ENCODE measurements at regions not wholly inside any gene's neighbourhood (a gene's known extent, or its start where the extent isn't known, plus 50 kb on each side); places are given as distances from the start of the nearest gene placed in this dataset.

GRCh38 chr15:93271871-93272270, 182.9 kb upstream of the RGMA start:
- Histone ChIP-seq H3K56ac (ENCODE audit: low read length) (no peak overlapping the region), H3K4me3 (ENCODE audit: low read length) (no peak overlapping the region), H4K5ac (ENCODE audit: low read length) (no peak overlapping the region), H3K79me2 (ENCODE audit: control insufficient read depth, insufficient read depth, low read length) (no peaks in the 10 kb centered on the region), H2BK5ac (ENCODE audit: low read length) (no peak overlapping the region), H2AK5ac (ENCODE audit: low read length) (no peak overlapping the region), H3K79me1 (ENCODE audit: low read length) (no peaks in the 10 kb centered on the region), H2BK120ac (ENCODE audit: low read depth, low read length) (no peak overlapping the region), H3K4me2 (ENCODE audit: low read length) (no peak overlapping the region), H3K27ac (ENCODE audit: low read depth, low read length) (no peak overlapping the region), H3K23ac (ENCODE audit: low read length) (no peak overlapping the region), H3K4me1 (ENCODE audit: control insufficient read depth, low read depth, low read length) (no peaks in the 10 kb centered on the region), H2BK15ac (replicated peaks; ENCODE audit: low read depth) (no peak overlapping the region), H3K36me3 (ENCODE audit: control insufficient read depth, insufficient read depth, low read length) (no peaks in the 10 kb centered on the region), H3K9ac (ENCODE audit: low read length) (no peak overlapping the region), H3K18ac (ENCODE audit: low read length) (no peak overlapping the region), H3K27me3 (ENCODE audit: insufficient read depth, low read length, poor library complexity) (no peaks in the 10 kb centered on the region), H4K8ac (ENCODE audit: low read depth, low read length) (no peak overlapping the region), H3K4ac (ENCODE audit: low read depth, low read length) (no peak overlapping the region)
- WGBS (ENCODE audit: extremely low coverage, insufficient coverage, low lambda C conversion rate) = no CpG with 5 or more reads among the region's 7 CpGs
- no peak for DNase-seq

GRCh38 chr15:93270937-93271467, 182.0 kb upstream of the RGMA start:
- no CpG with 5 or more reads among the region's 8 CpGs for WGBS (ENCODE audit: extremely low coverage, insufficient coverage, low lambda C conversion rate)
- Histone ChIP-seq H4K8ac (ENCODE audit: low read depth, low read length) (no peak overlapping the region), H2BK15ac (replicated peaks; ENCODE audit: low read depth) (no peak overlapping the region), H2AK5ac (ENCODE audit: low read length) (no peak overlapping the region), H3K4me3 (ENCODE audit: low read length) (no peak overlapping the region), H3K4me1 (ENCODE audit: control insufficient read depth, low read depth, low read length) (no peaks in the 10 kb centered on the region), H3K27ac (ENCODE audit: low read depth, low read length) (no peak overlapping the region), H4K5ac (ENCODE audit: low read length) (no peak overlapping the region), H2BK120ac (ENCODE audit: low read depth, low read length) (no peak overlapping the region), H3K23ac (ENCODE audit: low read length) (no peak overlapping the region), H3K56ac (ENCODE audit: low read length) (no peak overlapping the region), H3K18ac (ENCODE audit: low read length) (no peak overlapping the region), H3K4ac (ENCODE audit: low read depth, low read length) (no peak overlapping the region), H3K79me2 (ENCODE audit: control insufficient read depth, insufficient read depth, low read length) (no peaks in the 10 kb centered on the region), H3K9ac (ENCODE audit: low read length) (no peak overlapping the region), H2BK5ac (ENCODE audit: low read length) (no peak overlapping the region), H3K36me3 (ENCODE audit: control insufficient read depth, insufficient read depth, low read length) (no peaks in the 10 kb centered on the region), H3K4me2 (ENCODE audit: low read length) (no peak overlapping the region), H3K27me3 (ENCODE audit: insufficient read depth, low read length, poor library complexity) (no peaks in the 10 kb centered on the region), H3K79me1 (ENCODE audit: low read length) (no peaks in the 10 kb centered on the region)
- no peak for DNase-seq

- no peaks in the 10 kb centered on the region for H3K79me1 ChIP-seq (ENCODE audit: low read length)
- H3K9ac ChIP-seq (ENCODE audit: low read length) = no peak overlapping the region
- no peak overlapping the region for H3K23ac ChIP-seq (ENCODE audit: low read length)
- no peak overlapping the region for H4K5ac ChIP-seq (ENCODE audit: low read length)
- H2AK5ac ChIP-seq (ENCODE audit: low read length) = no peak overlapping the region
- H3K79me2 ChIP-seq (ENCODE audit: control insufficient read depth, insufficient read depth, low read length) = no peaks in the 10 kb centered on the region
- no peak overlapping the region for H3K18ac ChIP-seq (ENCODE audit: low read length)
- H2BK5ac ChIP-seq (ENCODE audit: low read length) = no peak overlapping the region
- H3K27ac ChIP-seq (ENCODE audit: low read depth, low read length) = no peak overlapping the region
- no peak overlapping the region for H2BK120ac ChIP-seq (ENCODE audit: low read depth, low read length)
- no peak overlapping the region for H3K4me2 ChIP-seq (ENCODE audit: low read length)
- H3K4ac ChIP-seq (ENCODE audit: low read depth, low read length) = no peak overlapping the region
- no peaks in the 10 kb centered on the region for H3K36me3 ChIP-seq (ENCODE audit: control insufficient read depth, insufficient read depth, low read length)
- H3K27me3 ChIP-seq (ENCODE audit: insufficient read depth, low read length, poor library complexity) = no peaks in the 10 kb centered on the region
- no peak overlapping the region for H3K56ac ChIP-seq (ENCODE audit: low read length)
- no peak overlapping the region for H4K8ac ChIP-seq (ENCODE audit: low read depth, low read length)
- H3K4me1 ChIP-seq (ENCODE audit: control insufficient read depth, low read depth, low read length) = no peaks in the 10 kb centered on the region
- DNase-seq = no peak
- H3K4me3 ChIP-seq (ENCODE audit: low read length) = no peak overlapping the region
- H2BK15ac ChIP-seq (replicated peaks; ENCODE audit: low read depth) = no peak overlapping the region
- WGBS (ENCODE audit: extremely low coverage, insufficient coverage, low lambda C conversion rate) = no CpG with 5 or more reads among the region's 4 CpGs
These were observed 179.1 kb upstream of the RGMA start for GRCh38 chr15:93268066-93268465.

- Histone ChIP-seq H3K4me1 (ENCODE audit: control insufficient read depth, low read depth, low read length) (no peaks in the 10 kb centered on the region), H2AK5ac (ENCODE audit: low read length) (no peak overlapping the region), H3K4me2 (ENCODE audit: low read length) (no peak overlapping the region), H3K18ac (ENCODE audit: low read length) (no peak overlapping the region), H4K8ac (ENCODE audit: low read depth, low read length) (no peak overlapping the region), H3K4me3 (ENCODE audit: low read length) (no peak overlapping the region), H3K23ac (ENCODE audit: low read length) (no peak overlapping the region), H4K5ac (ENCODE audit: low read length) (no peak overlapping the region), H3K79me1 (ENCODE audit: low read length) (no peaks in the 10 kb centered on the region), H3K27ac (ENCODE audit: low read depth, low read length) (no peak overlapping the region), H3K79me2 (ENCODE audit: control insufficient read depth, insufficient read depth, low read length) (no peaks in the 10 kb centered on the region), H2BK5ac (ENCODE audit: low read length) (no peak overlapping the region), H2BK15ac (replicated peaks; ENCODE audit: low read depth) (no peak overlapping the region), H3K4ac (ENCODE audit: low read depth, low read length) (no peak overlapping the region), H3K9ac (ENCODE audit: low read length) (no peak overlapping the region), H2BK120ac (ENCODE audit: low read depth, low read length) (no peak overlapping the region), H3K36me3 (ENCODE audit: control insufficient read depth, insufficient read depth, low read length) (no peaks in the 10 kb centered on the region), H3K56ac (ENCODE audit: low read length) (no peak overlapping the region), H3K27me3 (ENCODE audit: insufficient read depth, low read length, poor library complexity) (no peaks in the 10 kb centered on the region)
- WGBS (ENCODE audit: extremely low coverage, insufficient coverage, low lambda C conversion rate) = no CpG with 5 or more reads among the region's 15 CpGs
- no peak for DNase-seq
These were observed 177.3 kb upstream of the RGMA start for GRCh38 chr15:93266291-93266690.

- Histone ChIP-seq H3K18ac (ENCODE audit: low read length) (no peak overlapping the region), H3K23ac (ENCODE audit: low read length) (no peak overlapping the region), H2BK5ac (ENCODE audit: low read length) (no peak overlapping the region), H4K5ac (ENCODE audit: low read length) (no peak overlapping the region), H3K4me3 (ENCODE audit: low read length) (no peak overlapping the region), H3K79me2 (ENCODE audit: control insufficient read depth, insufficient read depth, low read length) (no peaks in the 10 kb centered on the region), H3K4me2 (ENCODE audit: low read length) (no peak overlapping the region), H3K27ac (ENCODE audit: low read depth, low read length) (no peak overlapping the region), H3K4ac (ENCODE audit: low read depth, low read length) (no peak overlapping the region), H2BK120ac (ENCODE audit: low read depth, low read length) (no peak overlapping the region), H2BK15ac (replicated peaks; ENCODE audit: low read depth) (no peak overlapping the region), H3K79me1 (ENCODE audit: low read length) (no peaks in the 10 kb centered on the region), H2AK5ac (ENCODE audit: low read length) (no peak overlapping the region), H3K4me1 (ENCODE audit: control insufficient read depth, low read depth, low read length) (no peaks in the 10 kb centered on the region), H3K27me3 (ENCODE audit: insufficient read depth, low read length, poor library complexity) (no peaks in the 10 kb centered on the region), H4K8ac (ENCODE audit: low read depth, low read length) (no peak overlapping the region), H3K36me3 (ENCODE audit: control insufficient read depth, insufficient read depth, low read length) (no peaks in the 10 kb centered on the region), H3K56ac (ENCODE audit: low read length) (no peak overlapping the region), H3K9ac (ENCODE audit: low read length) (no peak overlapping the region)
- DNase-seq = peak; percentile 16
- WGBS (ENCODE audit: extremely low coverage, insufficient coverage, low lambda C conversion rate) = no CpG with 5 or more reads among the region's 7 CpGs
These were observed 176.1 kb upstream of the RGMA start for GRCh38 chr15:93265111-93265556.

- Histone ChIP-seq H3K4ac (ENCODE audit: low read depth, low read length) (no peak overlapping the region), H3K27me3 (ENCODE audit: insufficient read depth, low read length, poor library complexity) (no peaks in the 10 kb centered on the region), H4K8ac (ENCODE audit: low read depth, low read length) (no peak overlapping the region), H3K9ac (ENCODE audit: low read length) (no peak overlapping the region), H3K23ac (ENCODE audit: low read length) (no peak overlapping the region), H3K4me1 (ENCODE audit: control insufficient read depth, low read depth, low read length) (no peaks in the 10 kb centered on the region), H3K36me3 (ENCODE audit: control insufficient read depth, insufficient read depth, low read length) (no peaks in the 10 kb centered on the region), H3K4me2 (ENCODE audit: low read length) (no peak overlapping the region), H3K4me3 (ENCODE audit: low read length) (no peak overlapping the region), H3K79me1 (ENCODE audit: low read length) (no peaks in the 10 kb centered on the region), H3K18ac (ENCODE audit: low read length) (no peak overlapping the region), H2BK15ac (replicated peaks; ENCODE audit: low read depth) (no peak overlapping the region), H3K79me2 (ENCODE audit: control insufficient read depth, insufficient read depth, low read length) (no peaks in the 10 kb centered on the region), H3K56ac (ENCODE audit: low read length) (no peak overlapping the region), H2BK120ac (ENCODE audit: low read depth, low read length) (no peak overlapping the region), H2AK5ac (ENCODE audit: low read length) (no peak overlapping the region), H4K5ac (ENCODE audit: low read length) (no peak overlapping the region), H3K27ac (ENCODE audit: low read depth, low read length) (no peak overlapping the region), H2BK5ac (ENCODE audit: low read length) (no peak overlapping the region)
- DNase-seq = no peak
- WGBS (ENCODE audit: extremely low coverage, insufficient coverage, low lambda C conversion rate) = no CpG with 5 or more reads among the region's 4 CpGs
These were observed 172.8 kb upstream of the RGMA start for GRCh38 chr15:93261845-93262244.
